ENCODE measurements at regions not wholly inside any gene's neighbourhood (a gene's known extent, or its start where the extent isn't known, plus 50 kb on each side); places are given as distances from the start of the nearest gene placed in this dataset.
"Not testable (repeated sequence)": the region's sequence is repeated elsewhere in the genome, so short reads cannot be mapped to it uniquely, and the experiment has no call there.

DNA sequence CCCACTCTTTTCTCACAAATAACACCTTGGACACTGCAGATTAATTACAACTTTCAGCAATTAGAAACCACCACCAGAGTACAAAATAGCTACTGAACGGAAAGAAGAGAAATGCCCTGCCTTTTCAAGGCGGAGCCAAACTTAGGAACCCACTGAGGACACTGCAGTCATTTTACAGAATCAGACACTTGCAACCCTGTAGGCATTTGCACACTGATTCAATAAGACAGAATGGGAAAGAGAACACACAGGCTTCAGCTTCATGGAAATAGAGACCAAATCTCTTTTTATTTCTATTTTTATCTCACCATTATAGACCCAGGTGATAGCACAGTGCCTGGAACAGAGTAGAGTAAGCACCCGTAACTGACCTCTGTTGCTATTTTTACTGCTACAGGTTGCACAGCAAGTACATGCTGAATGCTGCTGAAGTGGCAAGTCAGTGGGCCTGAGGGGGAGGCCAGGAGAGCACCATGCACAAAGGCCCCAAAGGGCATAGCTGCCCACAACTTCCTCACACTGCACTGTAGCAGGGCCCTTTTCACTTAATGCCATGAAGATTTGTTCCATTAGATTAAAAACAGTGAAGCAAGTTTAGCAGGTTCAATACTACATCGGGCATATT, 50.7 kb upstream of the EDARADD start:
- DNase-seq: no peak

DNA sequence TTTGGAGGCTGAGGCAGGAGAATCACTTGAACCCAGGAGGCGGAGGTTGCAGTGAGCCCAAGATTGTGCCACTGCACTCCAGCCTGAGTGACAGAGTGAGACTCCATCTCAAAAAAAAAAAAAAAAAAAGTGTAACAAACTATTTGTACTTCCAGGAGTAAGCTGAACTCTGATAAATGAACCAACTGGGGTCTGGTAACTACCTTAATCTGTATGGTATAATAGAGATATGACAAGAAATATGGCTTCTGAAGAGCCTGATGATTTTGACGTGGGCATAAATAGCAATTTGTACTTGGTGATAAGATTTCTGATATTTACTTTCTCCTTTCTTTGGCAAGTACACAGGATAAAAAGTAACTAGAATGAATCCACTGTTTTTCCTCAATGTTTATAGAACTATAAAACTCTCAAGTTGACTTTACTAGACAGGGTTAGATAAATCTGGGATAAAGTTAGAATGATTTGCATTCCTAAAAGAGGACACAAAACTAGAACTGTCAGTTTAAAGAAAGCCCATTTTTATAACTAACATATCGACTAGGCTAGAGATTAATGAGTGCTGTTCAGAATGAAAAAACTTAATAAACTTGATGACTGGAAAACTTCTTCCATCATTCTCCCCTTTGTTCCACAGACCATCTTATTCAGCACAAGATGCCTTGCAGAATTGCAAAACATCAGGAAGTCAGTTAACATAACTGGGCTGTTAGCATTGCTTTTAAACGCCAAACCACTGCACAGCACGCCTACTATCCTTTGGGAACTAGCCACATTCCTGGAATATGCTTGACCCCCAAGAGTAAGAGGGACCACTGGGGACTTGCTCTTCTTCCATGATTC, 51.5 kb upstream of the EDARADD start:
- DNase-seq: no peak

DNA sequence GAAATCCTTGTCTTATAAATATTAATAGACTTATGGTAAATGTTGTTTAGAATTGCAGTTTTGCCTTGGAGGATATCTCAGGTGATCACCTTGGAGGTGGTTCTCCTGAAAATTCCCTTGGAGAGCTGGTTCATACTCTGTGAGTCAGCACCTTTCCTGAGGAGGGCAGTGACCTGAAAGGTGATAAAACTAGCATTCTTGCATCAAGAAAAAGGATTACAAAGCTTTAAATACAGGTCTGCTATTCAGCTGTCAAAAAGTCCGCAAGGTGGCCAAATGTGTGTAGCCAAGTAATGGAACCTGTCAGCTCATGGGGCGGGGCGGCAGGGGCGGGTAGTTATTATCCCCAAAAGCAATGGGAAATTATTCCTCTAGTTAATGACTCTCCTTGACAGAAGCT, 52.8 kb upstream of the EDARADD start:
- DNase-seq: no peak

DNA sequence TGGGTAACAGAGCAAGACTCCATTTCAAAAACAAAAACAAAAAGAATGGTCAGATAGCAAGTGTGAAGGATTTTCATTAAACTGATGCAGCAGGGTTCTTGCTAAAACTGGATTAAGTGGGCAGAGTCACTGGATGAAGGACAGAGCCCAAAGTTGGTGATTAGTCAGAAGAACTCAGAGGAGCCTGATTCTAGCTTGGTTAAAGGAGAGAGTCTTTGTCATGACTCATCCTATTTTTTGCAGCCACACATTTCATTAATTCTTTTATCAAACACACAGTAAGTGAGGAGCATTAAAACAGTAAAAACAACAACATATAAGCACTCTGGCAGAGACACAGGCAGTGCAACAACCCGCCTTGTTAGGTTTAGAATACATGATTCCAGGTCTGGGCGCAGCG, 56.0 kb upstream of the EDARADD start:
- peak; percentile 20 for DNase-seq

DNA sequence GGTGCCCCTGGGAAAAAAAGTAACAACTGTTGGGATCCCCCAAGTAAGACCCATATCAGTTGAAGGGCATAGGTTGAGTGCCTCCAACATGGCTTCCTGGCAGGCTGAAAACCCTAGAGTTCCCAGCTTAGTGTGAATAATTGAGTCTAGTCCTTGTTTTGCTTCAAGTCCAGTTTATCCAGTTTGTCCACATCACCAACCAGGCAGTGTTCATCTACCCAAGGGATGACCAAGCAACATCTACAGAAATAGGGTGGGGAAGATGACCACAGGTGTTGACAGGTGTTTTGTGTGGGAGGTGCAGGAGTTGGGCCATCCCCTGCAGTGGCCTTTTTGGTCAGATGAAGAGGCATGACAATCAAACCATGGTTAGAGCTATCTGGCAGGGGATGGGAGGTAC, 54.3 kb upstream of the ERO1B start:
- DNase-seq: no peak

DNA sequence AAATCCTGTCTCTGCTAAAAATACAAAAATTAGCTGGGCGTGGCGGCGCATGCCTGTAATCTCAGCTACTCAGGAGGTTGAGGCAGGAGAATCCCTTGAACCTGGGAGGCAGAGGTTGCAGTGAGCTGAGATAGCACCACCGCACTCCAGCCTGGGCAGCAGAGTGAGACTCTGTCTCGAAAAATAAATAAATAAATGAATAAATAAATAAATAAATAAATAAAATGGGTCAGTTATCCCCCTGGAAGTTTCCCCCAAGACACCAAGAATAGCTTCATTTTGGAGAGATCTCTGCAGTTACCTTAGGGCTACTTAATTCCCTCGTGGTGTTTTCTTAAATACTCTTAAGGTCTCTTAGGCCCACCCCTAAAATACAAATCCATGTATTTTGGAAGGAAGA, 53.9 kb upstream of the ERO1B start:
- DNase-seq: not testable (repeated sequence)

GRCh38 chr1:236334893-236335545, 53.3 kb upstream of the ERO1B start:
- no peak for DNase-seq

DNA sequence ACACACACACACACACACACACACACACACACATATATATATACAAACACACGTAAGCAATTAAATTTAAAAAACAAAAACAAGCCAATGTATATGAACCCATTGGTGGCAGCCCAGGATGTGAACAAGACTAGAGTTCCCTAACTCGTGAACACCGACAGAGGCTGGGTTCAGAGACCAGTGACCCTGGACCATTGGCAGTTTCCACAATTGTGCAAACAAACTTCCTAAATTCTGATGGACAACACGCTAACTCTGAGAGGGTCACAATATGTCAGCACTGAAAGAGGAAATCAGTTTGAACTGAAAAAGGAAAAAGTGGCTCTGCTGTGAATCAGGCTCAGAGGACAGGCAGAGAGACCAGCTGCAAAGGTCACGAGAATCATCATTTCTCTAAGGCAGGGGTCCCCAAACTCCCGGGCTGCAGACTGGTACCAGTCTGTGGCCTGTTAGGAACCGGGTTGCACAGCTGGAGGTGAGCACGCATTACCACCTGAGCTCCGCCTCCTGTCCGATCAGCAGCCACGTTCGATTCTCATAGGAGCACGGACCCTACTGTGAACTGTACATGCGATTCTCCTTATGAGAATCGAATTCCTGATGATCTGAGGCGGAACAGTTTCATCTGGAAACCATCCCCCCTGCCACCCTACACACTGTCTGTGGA, 50.5 kb upstream of the ERO1B start:
- DNase-seq: no peak
